Activated T-helper 1 cell treated with anti-CD3 and anti-CD28 coated beads, Interleukin-2, amount 50 U/mL, for 16 hours (primary cell): ENCODE measurements at regions not wholly inside any gene's neighbourhood (a gene's known extent, or its start where the extent isn't known, plus 50 kb on each side); places are given as distances from the start of the nearest gene placed in this dataset.
"Not testable (repeated sequence)": the region's sequence is repeated elsewhere in the genome, so short reads cannot be mapped to it uniquely, and the experiment has no call there.

Source experiments
- DNase-seq, 2 donors: peaks; one replicate each; pipeline ENCODE4 v3.0.0-alpha.2; 2020; ENCODE audit warnings: low read depth in 1 of 2, low spot score in 1 of 2

DNA sequence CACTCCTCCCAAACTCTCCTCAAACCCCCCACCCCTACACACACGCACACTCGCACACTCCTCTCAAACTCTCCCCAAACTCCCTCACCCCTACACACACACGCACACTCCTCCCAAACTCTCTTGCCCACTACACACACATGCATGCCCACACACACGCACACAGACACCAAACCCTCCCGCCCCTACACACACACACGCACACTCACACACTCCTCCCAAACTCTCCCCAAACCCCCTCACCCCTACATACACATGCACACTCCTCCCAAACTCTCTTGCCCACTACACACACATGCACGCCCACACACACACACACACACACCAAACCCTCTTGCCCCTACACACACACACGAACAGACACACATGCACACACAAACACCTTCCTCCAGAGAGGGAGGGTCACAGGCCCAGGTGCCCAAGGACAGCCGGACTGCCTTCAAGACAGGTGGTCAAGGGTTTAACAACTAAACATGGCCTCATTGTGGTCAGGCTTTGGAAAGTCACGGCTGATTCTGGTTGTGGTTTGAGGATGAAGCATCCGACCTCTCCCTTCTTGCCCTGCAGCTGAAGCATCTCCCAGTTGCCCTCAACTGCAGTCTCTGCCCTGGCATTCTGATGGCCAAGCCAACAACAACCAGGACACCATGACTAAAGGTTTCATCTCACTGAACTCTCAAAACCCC is 72.3 kb upstream of the SNTG2 start:
- no peak for DNase-seq

DNA sequence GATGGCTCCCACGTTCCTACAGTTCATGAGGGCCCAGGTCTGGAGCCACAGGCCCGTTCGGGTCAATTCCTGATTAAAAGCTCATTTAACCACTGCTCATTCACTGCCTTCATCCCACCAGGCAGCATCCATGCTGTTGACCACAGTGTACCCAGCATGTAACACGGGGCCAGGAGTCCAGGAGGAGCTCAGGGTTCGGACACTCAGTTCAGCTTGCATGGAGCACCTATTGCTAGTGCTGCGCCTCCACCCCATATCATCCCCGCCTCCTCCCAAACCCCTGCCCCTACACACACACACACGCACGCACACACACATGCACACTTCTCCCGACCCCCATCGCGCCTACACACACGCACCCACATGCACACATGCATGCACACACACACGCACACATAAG is 72.9 kb upstream of the SNTG2 start:
- DNase-seq, result no peak

DNA sequence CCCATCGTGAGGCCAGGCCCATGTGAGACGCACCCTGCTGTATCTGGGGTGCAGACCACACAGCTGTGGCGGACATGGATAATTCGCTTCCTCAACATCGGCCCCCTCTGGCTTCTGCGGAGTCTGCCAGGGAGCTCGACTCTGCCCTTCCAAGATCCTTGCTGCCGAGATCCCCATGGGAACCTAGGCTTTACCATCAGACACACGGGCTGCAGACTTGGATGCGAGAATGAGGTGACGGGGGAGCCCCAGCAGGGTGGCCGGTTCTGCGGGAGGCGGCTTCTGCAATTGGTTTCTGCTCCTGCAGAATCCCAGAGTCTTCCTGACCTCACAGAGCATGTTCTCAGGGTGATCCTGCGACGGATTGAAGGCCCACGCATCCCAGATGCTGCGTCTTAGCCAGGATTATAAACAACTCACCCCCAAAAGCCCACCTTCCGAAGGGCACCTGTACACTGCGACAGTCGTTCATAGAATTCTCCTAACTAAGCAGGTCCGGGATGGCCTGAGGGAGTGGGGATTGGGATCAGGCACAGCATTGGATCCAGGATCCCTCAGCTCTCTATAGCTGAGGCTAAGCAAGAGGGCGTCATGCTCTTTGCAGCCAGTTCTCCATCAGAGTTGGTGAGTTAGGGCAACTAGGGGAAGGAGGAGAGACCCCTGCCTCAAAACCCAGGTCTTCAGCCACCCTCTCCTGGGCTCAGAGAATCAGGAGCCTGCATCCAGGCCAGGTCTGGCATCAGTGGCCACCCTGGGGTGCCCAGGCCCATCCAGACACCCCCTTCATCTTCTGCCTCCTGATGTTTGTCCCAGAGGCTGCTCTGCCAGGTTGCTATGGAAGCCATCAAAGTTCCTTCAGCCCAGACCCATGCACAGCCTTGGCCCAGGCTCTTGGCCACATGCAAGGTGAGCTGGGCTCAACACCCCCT is 74.7 kb upstream of the SNTG2 start:
- DNase-seq, result no peak

DNA sequence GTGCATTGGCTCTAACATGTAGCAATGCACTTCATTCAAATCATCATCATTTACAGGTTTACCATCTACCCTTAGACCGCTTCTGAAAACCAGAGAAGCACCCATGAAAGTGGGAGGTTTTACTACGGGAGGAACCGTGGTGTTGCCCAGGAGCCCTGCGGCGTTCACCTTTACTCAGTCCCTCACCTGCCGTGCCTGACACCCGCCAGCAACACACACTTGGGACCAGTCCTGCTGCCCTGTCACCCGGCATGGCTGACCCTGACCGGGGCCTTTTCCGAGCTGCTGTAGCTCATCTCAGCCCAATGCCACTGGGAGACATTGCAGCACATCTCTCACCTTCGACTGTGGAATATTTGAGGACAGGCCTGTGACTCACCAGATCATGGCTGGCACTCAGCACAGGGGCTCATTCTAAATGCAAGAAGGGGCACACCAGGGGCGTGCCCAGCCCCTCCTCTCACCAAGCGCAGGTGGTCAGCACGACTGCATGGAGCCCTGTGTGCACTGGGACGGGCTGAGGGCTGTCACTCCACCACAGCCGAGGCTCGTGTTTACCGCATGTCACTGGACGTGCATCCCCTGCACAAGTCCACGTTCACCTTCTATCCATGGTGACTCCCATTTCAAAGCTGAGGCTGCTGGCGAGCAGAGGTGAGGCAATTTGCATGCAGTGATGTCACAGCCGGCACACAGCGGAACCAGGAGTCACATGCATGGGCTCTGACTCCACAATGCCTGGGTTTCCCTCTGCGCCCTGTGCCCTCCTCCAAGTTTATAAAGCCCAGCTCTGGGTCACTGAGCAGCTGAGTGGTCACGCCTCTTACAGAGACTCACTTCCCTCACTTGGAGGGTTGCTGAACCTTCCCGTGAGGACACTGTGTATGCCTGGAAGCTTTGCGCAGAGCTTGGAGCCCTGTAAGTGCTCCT is 76.7 kb upstream of the SNTG2 start:
- DNase-seq, result no peak

DNA sequence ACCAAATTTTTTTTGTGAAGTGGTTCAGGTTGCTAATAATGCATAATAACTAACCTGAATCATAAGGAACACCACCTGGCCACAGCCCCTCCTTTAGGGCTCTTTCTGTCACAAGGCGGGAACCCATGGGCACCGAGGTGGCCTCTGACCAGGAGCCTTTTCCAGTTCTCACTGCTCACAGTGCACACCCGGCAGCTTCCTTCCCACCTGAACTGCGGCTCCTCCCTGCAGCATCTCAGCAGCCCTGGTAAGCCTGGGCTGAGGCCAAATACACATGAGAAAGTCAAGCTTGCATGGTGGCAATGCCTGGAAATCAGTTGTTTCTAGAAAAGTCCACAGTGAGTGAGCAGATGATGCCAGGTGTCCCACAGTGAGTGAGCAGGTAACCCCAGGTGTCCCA is 77.6 kb upstream of the SNTG2 start:
- DNase-seq, result no peak

DNA sequence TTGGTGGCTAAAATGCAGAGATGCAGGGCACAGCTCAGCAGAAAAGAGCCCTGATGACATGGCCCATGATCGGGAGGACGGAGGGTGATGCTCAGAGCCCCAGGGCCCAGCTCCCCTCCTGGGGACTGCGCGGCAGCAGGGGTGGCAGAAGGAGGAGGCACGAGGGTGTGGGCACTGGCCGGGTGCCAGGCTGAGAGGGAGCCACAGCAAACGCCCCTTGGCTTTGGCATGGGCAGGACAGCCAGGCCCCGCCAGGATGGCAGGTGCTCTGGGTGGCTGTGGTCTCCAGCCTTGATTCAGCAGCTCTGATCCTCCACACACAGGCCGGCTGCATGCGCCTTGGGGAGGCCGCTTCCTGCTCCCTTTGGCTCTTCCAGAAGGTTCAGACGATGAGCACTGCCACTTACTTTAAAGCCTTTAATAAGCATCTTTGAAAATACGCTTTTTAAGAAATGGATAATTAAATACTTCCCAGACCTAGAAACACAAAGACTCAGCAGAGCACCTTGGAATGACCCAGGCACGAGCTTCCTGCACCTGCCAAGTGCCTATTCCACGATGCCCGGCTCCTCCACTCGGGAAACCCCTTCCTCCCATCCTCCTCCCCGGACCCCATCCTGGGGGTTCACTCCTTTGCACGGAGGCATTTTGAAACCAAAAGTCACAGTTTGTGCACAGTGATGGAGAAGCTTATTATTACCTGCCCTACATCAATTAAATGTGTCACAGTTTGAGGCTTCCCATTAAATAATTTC is 78.5 kb upstream of the SNTG2 start:
- no peak for DNase-seq

DNA sequence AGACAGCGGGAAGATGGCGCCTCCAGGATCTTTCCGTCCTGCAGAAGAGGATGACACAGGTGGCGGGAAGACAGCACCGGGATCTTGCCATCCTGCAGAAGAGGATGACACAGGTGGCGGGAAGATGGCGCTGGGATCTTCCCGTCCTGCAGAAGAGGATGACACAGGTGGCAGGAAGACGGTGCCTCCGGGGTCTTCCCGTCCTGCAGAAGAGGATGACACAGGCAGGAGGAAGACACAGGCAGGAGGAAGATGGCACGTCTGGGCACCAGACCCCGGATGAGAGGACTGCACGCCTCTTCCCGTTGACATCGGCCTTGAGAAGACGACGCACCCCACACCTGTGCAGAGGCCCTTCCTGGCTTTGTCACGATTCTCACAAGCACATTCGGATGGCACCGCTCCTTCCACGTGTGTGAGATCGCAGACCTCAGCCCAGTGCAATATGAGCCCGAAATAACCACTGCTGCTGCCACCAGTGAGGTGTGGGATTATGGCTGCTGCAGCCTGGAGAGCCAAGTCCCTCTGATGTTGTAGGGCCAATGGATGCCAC is 79.4 kb upstream of the SNTG2 start:
- DNase-seq, result no peak

DNA sequence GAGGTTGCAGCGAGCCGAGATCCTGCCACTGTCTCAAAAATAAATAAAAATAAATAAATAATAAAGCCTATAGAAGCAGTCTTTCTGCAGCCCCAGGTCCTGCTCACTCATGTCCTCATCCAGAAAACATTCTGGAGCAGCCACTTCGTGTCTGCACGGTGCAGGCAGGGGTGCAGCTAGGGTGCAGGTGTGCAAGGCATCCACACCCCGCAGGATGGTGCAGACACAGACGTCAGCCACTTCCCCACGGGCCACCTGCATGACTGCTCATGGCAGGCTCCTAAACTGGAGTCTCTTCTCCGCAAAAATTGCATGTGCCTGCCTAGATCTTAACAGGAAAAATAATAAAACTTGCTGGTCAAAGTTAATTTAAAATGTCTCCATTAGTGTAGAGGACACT is 80.2 kb upstream of the SNTG2 start:
- DNase-seq, result no peak

DNA sequence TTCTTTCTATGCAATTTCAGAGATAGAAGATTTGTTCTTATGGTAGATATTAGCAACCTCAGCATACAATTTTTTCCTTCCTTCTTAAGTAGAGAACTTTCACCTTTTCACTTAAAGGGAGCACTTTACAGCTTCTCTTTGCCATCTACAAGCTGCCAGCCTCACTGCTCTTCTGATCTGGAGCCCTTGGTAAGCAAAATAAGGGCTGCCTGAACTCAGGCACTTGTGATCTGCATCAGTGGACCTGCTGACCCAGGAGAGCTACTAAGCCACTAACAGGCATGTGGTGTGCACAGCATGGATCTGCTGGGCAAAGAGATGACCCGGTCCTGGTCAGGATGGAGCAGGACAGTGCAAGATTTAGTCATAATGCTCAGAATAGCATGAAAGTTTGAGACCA is 80.8 kb upstream of the SNTG2 start:
- DNase-seq, result no peak

DNA sequence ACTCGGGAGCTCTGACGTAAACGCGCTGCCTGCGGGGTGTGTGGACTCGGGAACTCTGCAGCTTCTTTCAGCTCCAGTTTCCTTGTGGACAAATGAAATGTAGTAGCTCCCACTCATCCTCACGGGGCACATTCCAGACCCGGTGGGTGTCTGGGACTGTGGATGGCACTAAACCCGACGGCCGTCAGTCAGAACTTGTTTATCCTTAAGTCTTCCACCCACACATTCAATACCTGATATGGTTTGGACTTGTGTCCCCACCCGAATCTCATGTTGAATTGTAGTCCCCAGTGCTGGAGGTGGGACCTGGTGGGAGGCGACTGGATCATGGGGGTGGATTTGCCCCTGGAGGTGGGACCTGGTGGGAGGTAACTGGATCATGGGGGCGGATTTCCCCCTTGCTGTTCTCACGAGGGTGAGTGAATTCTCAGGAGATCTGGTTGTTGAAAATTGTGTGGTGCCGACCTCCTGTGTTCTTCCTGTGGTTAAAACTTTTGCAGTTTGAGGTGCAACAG is 81.2 kb upstream of the SNTG2 start:
- DNase-seq, result no peak

DNA sequence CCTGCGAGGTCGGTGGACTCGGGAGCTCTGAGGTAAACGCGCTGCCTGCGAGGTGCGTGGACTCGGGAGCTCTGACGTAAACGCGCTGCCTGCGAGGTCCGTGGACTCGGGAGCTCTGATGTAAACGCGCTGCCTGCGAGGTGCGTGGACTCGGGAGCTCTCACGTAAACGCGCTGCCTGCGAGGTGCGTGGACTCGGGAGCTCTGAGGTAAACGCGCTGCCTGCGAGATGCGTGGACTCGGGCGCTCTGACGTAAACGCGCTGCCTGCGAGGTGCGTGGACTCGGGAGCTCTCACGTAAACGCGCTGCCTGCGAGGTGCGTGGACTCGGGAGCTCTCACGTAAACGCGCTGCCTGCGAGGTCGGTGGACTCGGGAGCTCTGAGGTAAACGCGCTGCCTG is 81.8 kb upstream of the SNTG2 start:
- DNase-seq, result not testable (repeated sequence)

DNA sequence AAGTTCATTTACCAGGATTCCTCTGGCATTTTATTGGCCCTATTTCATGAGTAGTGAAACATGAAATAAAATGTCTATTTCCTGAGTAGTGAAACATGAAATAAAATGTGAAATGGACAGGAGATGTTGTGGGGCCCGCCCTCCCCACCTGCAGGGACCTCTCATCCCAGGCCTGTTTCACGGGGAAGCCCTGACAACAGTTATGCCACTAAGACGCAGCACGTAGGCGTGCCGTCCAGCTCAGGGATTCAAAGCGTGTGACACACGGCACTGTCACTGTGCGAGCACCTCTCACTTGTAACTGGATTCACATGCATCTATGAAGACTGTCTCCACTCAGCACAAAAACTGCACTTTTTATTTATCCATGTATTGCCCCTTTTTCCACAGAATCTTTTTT is 83.4 kb upstream of the SNTG2 start:
- DNase-seq, result no peak

DNA sequence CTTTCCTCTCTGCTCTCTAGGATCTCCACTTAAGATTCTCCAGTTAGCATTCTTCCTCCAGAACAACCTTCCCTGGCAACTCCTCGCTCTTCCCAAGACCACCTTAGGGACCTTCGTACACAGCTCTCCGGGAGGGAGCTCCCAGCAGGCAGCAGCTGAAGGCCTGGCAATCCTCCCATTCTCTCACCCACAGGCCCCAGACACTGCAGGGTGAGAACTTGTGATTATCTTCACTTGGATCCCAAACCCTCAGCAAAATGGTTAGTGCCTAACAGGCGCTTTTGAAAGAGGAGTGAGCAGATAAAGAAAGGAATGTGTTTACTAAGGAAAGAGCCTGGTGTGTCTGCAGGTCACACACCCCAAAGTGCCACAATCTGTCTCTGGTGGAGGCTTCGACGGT is 83.8 kb upstream of the SNTG2 start:
- DNase-seq, result no peak

DNA sequence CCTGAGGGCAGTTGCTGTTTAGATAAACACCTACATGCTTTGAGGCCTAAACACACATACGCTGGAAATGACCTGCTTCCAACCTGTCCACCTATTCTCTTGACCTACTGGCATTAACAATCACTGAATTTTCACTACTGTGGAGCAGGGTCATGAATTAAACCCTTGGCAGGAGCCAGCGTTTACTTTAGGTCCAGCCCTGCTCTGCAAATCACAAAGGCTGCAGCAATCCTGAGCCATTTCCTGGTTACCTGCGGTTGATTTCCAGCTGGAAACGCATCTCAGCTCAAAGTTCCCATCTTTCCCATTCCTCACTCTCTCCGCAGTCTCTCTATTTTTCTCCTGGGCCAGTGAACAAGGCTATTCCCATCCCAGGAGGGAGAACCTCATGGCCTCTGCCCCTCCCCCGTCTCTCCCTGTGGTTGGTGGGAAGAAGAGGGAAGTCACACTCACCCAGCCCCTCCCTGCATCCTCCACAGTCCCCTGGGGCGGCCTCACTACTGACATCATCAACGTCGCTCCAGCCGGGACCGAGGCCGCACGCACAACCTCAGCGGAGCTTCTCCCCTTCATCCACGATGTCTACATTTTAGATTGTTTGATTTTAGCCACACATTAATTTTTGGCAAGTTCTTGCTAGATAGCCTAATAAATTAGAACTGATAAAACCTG is 84.5 kb upstream of the SNTG2 start:
- no peak for DNase-seq

DNA sequence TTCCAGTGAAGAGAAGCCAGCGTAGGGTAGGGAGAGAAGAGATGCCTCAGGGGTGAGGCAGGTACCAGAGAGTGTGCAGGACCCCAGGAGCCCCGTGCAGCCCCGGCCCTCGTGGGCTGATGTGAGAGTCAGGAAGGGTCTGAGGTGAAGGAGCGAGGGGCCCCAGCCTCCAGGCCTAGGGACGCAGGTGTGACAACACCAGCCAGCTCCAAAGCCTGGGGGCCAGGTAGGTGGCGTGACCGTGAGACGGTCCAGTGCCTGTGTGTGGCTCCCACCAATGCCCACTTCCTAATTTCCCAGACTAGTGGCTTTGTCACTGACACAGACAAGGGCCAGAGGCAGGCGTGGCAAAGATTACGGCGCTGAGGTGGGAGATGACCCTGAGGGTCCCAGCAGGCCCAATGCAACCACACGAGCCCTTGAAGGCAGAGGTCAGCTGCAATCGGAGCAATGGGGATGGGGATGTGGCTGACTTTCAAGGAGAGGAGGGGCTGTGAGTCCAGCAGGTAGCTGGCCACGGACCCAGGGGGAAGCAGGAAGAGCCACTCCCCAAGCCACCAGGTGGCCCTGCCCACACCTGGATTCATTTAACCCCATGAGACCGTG is 86.0 kb upstream of the SNTG2 start:
- DNase-seq, result no peak

DNA sequence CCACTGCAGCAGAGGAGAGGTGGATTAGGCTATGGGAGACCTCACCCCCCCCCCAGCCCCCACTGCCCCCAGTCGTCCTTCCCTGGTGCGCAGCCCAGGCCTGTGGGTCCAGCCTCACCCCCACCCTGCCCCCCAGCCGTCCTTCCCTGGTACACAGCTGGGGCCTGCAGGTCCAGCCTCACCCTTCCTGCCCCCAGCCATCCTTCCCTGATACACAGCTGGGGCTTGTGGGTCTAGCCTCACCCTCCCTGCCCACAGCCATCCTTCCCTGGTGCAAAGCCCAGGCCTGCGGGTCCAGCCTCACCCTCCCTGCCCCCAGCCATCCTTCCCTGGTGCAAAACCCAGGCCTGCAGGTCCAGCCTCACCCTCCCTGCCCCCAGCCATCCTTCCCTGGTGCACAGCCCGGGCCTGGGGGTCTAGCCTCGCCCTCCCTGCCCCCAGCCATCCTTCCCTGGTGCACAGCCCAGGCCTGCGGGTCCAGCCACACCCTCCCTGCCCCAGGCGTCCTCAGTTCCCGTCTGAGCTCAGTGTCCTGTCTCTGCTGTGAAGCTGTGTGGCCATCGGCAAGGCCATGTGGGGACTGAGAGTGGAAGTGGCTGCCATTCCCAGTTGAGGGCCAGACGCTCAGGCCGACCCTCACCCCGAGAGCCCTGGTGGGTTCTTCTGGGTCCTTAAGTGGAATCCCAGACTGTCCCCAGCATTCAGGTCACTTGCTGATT is 86.8 kb upstream of the SNTG2 start:
- no peak for DNase-seq

DNA sequence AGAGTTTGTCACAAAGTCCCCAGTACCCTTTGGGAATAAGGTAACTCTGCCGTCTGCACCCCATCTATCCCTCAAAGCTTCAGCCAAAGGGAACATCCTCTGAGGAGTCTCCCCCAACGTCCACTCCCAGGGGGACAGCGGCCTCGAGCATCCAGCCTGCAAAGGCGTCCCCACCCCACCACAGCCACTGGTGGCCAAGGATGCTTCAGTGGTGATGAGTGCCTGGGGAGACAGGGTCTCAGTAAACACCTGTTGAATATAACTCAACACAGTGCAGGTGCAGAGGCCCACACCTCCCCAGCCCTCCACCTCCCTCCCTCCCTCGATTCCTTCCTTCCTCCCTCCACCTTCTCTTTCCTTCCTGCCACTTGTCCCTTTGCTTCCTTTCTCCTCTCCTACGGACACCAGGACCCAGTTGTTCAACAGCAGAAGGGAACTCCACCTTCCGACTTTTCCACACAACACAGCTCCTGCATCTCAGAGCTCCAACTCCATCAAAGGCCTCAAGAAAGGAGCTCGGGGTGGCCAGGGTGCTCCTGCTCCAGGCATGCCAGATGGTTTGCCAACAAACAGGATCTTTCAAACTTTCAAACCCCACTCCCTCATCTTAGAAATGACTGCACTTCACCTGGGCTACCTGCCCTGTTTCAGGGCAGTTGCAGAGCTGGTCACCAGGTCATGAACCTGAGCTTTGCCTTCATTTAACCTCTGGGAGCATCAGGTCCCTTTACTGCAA is 87.8 kb upstream of the SNTG2 start:
- no peak for DNase-seq

DNA sequence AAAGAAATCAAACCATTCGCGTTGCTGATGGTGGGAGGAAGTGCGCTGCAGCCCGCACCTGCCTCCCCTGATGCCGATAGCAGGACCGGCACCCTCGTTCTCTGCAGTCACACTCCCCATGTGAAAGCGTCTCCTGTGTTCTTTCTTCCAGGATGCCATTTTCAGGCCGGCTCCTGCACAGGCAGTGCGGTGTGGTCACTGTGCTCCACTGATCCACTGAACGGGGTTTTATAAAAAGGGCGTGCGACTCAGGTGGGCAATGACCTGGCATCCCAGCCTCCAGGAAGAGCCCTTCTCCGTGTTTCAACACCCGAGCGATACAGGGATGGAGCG is 88.3 kb upstream of the SNTG2 start:
- no peak for DNase-seq
